ENCODE measurements at regions not wholly inside any gene's neighbourhood (a gene's known extent, or its start where the extent isn't known, plus 50 kb on each side); places are given as distances from the start of the nearest gene placed in this dataset.

DNA sequence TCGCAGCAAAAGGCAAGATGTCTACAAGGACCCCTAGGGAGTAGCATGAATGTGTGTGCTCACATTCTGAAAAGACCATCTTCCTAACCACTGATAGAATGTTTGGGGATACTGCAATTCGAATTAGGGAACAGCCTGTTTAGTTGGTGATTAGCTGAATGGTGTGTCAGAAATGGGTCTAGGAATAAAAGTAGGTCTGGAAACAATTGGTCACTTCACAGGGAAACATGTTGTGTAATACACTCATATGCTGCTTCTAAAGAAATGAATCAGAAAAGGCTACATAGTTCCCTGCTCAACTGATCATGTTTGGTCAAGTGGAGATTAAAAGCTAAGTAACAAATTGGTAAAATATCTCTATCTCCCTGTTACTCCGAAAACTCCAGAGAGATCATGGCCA is 2362.4 kb upstream of the TENM3 start:
- no peaks in the 10 kb centered on the region for H3K36me3 ChIP-seq
- H3K4me1 ChIP-seq, result no peaks in the 10 kb centered on the region
- 79% methylated on average over 2 of the region's 3 CpGs for WGBS
- TF ChIP-seq EP300 (IDR thresholded peaks at IDR 0.05), result no peak
- no peak for TF ChIP-seq POLR2A (IDR thresholded peaks at IDR 0.05)
- H3K4me3 ChIP-seq, result no peak overlapping the region
- H3K27me3 ChIP-seq, result no peaks in the 10 kb centered on the region
- DNase-seq (ENCODE audit: low spot score in 2 of 2), result no peak
- H3K9me3 ChIP-seq, result no peaks in the 10 kb centered on the region
- H3K27ac ChIP-seq, result no peak overlapping the region

DNA sequence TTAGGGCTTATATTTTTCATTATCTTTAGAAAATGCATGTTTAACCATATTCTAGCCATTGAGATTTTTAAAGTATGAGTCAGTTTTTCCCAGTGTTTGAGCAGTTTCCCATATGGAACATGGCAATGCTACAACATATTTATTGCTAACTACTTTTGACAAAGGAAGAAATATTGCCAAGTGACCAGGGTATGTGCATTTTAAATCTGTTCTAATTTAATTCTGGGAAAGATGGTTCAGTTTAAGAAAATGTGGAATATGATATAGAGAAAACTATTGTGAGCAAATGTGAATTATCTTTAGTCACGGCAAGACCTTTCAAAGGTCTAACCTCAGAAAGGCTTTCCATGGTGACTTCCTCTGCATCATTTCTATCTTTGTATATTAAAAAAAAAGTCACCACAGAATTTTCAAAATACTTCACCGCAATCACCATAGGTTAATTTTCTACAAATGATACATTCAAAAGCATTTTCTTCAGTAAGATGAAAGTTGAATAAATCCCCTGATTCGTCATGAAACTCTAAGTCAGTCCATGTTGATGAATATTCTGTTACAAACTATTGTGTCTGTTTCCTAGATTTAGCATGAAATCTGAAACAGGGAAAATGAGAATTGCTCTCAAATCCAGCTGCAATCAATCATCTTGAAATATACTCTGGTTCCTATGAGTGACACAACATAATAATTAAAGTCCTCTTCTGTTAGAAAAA is 2349.0 kb upstream of the TENM3 start:
- H3K9me3 ChIP-seq, result no peaks in the 10 kb centered on the region
- H3K27ac ChIP-seq, result no peak overlapping the region
- H3K27me3 ChIP-seq, result no peaks in the 10 kb centered on the region
- no peak for TF ChIP-seq EP300 (IDR thresholded peaks at IDR 0.05)
- TF ChIP-seq, protein P1, sequence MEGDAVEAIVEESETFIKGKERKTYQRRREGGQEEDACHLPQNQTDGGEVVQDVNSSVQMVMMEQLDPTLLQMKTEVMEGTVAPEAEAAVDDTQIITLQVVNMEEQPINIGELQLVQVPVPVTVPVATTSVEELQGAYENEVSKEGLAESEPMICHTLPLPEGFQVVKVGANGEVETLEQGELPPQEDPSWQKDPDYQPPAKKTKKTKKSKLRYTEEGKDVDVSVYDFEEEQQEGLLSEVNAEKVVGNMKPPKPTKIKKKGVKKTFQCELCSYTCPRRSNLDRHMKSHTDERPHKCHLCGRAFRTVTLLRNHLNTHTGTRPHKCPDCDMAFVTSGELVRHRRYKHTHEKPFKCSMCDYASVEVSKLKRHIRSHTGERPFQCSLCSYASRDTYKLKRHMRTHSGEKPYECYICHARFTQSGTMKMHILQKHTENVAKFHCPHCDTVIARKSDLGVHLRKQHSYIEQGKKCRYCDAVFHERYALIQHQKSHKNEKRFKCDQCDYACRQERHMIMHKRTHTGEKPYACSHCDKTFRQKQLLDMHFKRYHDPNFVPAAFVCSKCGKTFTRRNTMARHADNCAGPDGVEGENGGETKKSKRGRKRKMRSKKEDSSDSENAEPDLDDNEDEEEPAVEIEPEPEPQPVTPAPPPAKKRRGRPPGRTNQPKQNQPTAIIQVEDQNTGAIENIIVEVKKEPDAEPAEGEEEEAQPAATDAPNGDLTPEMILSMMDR (IDR thresholded peaks at IDR 0.05), result no peak
- no peak for TF ChIP-seq POLR2A (IDR thresholded peaks at IDR 0.05)
- no peak for TF ChIP-seq POLR2AphosphoS5 (IDR thresholded peaks at IDR 0.05)
- 63% methylated on average over 3 of the region's 3 CpGs for WGBS
- no peaks in the 10 kb centered on the region for H3K4me1 ChIP-seq
- H3K4me3 ChIP-seq, result no peak overlapping the region
- H3K36me3 ChIP-seq, result no peaks in the 10 kb centered on the region
- no peak for DNase-seq (ENCODE audit: low spot score in 2 of 2)

DNA sequence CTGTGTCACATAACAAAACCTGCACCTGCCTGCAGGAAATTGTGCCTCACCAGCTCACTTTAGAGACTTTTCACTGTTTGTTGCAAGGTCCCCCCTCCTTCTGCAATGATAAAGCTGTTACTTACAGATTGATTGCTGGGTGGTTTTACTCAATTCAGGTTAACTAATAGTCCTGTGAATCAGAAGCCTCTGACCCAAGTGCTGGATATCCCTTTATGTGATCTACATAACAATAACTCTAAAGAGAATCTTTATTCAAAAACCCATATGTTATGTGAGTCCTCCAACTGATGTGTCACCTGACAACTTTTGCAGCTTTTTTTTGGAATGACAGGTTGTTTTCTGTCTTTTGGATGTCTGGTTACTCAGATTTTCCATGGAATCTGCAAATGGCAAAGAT is 2323.6 kb upstream of the TENM3 start:
- TF ChIP-seq POLR2A (IDR thresholded peaks at IDR 0.05), result no peak
- no peak for TF ChIP-seq EP300 (IDR thresholded peaks at IDR 0.05)
- TF ChIP-seq, protein P1 (IDR thresholded peaks at IDR 0.05), result no peak
- TF ChIP-seq POLR2AphosphoS5 (IDR thresholded peaks at IDR 0.05), result no peak
- H3K9me3 ChIP-seq, result no peaks in the 10 kb centered on the region
- DNase-seq (ENCODE audit: low spot score in 2 of 2), result no peak
- H3K4me1 ChIP-seq, result no peaks in the 10 kb centered on the region
- H3K36me3 ChIP-seq, result no peaks in the 10 kb centered on the region
- H3K27me3 ChIP-seq, result no peaks in the 10 kb centered on the region
- H3K27ac ChIP-seq, result no peak overlapping the region
- no peak overlapping the region for H3K4me3 ChIP-seq

DNA sequence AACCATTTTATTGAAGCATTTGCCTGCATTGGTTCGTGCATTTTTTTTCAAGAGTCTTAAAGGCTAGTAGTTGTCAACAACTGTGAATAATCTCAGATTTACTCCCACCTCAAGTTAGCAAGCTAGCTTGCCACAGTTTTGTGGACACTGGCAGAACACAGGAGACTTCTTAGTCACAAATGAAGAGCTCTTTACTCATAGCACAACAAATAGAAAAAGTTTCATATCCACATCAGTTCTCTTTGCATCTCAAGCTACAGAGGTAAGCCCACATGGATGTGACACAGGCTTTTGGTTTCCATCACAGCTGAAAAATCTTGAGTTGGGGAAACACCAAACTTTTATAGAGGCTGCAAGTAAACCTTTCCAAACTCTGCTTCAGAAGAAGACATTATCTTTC is 2315.7 kb upstream of the TENM3 start:
- no peaks in the 10 kb centered on the region for H3K36me3 ChIP-seq
- WGBS, result 78% methylated on average over 1 of the region's 1 CpG
- no peak for DNase-seq (ENCODE audit: low spot score in 2 of 2)
- H3K27me3 ChIP-seq, result no peaks in the 10 kb centered on the region
- no peaks in the 10 kb centered on the region for H3K9me3 ChIP-seq
- H3K27ac ChIP-seq, result no peak overlapping the region
- no peaks in the 10 kb centered on the region for H3K4me1 ChIP-seq
- TF ChIP-seq EP300 (IDR thresholded peaks at IDR 0.05), result no peak
- TF ChIP-seq, protein P1 (IDR thresholded peaks at IDR 0.05), result no peak
- no peak for TF ChIP-seq POLR2A (IDR thresholded peaks at IDR 0.05)
- TF ChIP-seq POLR2AphosphoS5 (IDR thresholded peaks at IDR 0.05), result no peak
- H3K4me3 ChIP-seq, result no peak overlapping the region

DNA sequence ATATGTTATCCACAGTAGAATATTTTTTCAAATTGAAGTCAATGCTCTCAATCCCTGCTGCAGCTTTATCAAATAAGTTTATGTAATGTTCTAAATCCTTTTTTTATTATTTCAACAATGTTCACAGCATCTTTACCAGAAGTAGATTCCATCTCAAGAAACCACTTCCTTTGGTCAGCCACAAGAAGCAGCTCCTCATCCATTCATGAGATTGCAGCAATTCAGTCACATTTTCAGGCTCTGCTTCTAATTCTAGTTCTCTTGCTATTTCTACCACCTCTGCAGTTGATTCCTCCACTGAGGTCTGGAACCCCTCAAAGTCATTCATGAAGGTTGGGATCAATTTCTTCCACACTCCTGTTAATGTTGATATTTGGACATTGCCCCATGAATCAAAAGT is 2301.3 kb upstream of the TENM3 start:
- H3K27ac ChIP-seq, result no peak overlapping the region
- H3K4me3 ChIP-seq, result no peak overlapping the region
- no peaks in the 10 kb centered on the region for H3K27me3 ChIP-seq
- H3K36me3 ChIP-seq, result no peaks in the 10 kb centered on the region
- TF ChIP-seq POLR2AphosphoS5 (IDR thresholded peaks at IDR 0.05) (no peak), POLR2A (IDR thresholded peaks at IDR 0.05) (no peak), EP300 (IDR thresholded peaks at IDR 0.05) (no peak)
- TF ChIP-seq, protein P1 (IDR thresholded peaks at IDR 0.05), result no peak
- no peaks in the 10 kb centered on the region for H3K4me1 ChIP-seq
- no peaks in the 10 kb centered on the region for H3K9me3 ChIP-seq
- no peak for DNase-seq (ENCODE audit: low spot score in 2 of 2)

DNA sequence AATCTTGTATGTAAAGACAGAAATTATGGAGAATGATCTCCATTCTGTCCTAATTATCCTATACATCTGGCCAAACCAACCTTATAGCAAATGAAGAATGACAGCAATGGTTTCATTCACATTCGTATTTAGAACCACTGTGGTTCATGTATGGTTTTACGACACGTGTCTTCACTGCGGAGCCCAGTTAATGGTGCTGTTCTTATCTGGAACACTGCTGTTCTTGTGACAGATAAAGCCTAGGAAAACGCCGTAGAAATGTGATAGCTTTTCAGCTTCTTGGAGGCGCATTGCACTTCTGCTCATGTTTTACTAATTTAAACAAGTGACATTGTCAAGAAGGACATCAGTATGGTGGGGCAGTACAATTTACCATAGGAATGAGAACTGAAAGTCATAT is 2266.4 kb upstream of the TENM3 start:
- H3K9me3 ChIP-seq, result no peaks in the 10 kb centered on the region
- 89% methylated on average over 7 of the region's 7 CpGs for WGBS
- no peak for DNase-seq (ENCODE audit: low spot score in 2 of 2)
- no peaks in the 10 kb centered on the region for H3K36me3 ChIP-seq
- no peak overlapping the region for H3K27ac ChIP-seq
- TF ChIP-seq POLR2A (IDR thresholded peaks at IDR 0.05), result no peak
- TF ChIP-seq EP300 (IDR thresholded peaks at IDR 0.05), result no peak
- no peak for TF ChIP-seq POLR2AphosphoS5 (IDR thresholded peaks at IDR 0.05)
- TF ChIP-seq, protein P1 (IDR thresholded peaks at IDR 0.05), result no peak
- H3K4me1 ChIP-seq, result no peaks in the 10 kb centered on the region
- no peak overlapping the region for H3K4me3 ChIP-seq
- no peaks in the 10 kb centered on the region for H3K27me3 ChIP-seq
